Thymus (tissue), 11 donors: ENCODE measurements at regions not wholly inside any gene's neighbourhood (a gene's known extent, or its start where the extent isn't known, plus 50 kb on each side); places are given as distances from the start of the nearest gene placed in this dataset.
"Not testable (repeated sequence)": the region's sequence is repeated elsewhere in the genome, so short reads cannot be mapped to it uniquely, and the experiment has no call there.

Source experiments
- DNase-seq, 9 donors: peaks; one replicate each; pipeline ENCODE4 v3.0.0-alpha.2; 2013; ENCODE audit warnings: low spot score in 9 of 9, low read depth in 6 of 9, missing footprints in 1 of 9
- H3K27ac ChIP-seq, 2 donors: one replicate each; pipeline ENCODE4 v1.5.1; 2013; ENCODE audit warnings: control low read depth in 1 of 2, low read depth in 1 of 2, low read length in 1 of 2, mild to moderate bottlenecking in 1 of 2, moderate library complexity in 1 of 2
- H3K27me3 ChIP-seq, 2 donors: one replicate each; pipeline ENCODE4 v1.5.1; 2013; ENCODE audit warnings: low read length in 1 of 2; ENCODE audit not compliant: control insufficient read depth in 2 of 2, insufficient read depth in 1 of 2
- H3K36me3 ChIP-seq, 2 donors: one replicate each; pipeline ENCODE4 v1.5.1; 2013; ENCODE audit warnings: low read length in 1 of 2, mild to moderate bottlenecking in 1 of 2, moderate library complexity in 1 of 2; ENCODE audit not compliant: control insufficient read depth in 2 of 2, insufficient read depth in 2 of 2
- H3K4me1 ChIP-seq, 2 donors: one replicate each; pipeline ENCODE4 v1.5.1; 2013; ENCODE audit warnings: low read length in 2 of 2; ENCODE audit not compliant: control insufficient read depth in 2 of 2, insufficient read depth in 2 of 2
- H3K4me3 ChIP-seq, 2 donors: one replicate each; pipeline ENCODE4 v1.5.1; 2013; ENCODE audit warnings: low read length in 2 of 2, control low read depth in 1 of 2, mild to moderate bottlenecking in 1 of 2
- H3K9me3 ChIP-seq, 2 donors: one replicate each; pipeline ENCODE4 v1.5.1; 2013; ENCODE audit warnings: low read length in 1 of 2, mild to moderate bottlenecking in 1 of 2; ENCODE audit not compliant: control insufficient read depth in 2 of 2, insufficient read depth in 1 of 2
- WGBS: extraction: QIAGEN DNeasy Blood & Tissue Kit; methylation state at CpG from one replicate; pipeline ENCODE4 v1.1.7; 2013; 5-methylcytosine and 5-hydroxymethylcytosine counted together
- donor health status: healthy.

DNA sequence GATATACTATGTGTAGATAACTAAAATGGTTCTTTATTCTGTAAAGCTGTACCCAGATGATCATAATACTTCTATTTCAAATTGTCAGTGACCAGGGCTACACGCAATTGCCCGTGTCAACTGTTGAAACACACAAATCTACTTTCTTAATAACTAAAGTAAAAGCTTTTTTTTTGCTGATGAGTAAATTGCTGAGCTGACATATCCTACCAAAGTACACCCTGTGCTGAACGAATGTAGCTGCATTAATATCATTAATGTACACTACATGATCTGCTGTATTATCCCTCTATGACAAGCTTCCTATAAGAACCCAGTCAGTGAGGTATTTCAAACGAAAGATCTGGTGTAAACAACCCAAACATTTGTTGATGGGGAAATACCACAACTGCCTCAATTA lies 827.2 kb upstream of the ATXN8OS start:
- Histone ChIP-seq H3K9me3 (no peaks in the 10 kb centered on the region), H3K4me1 (no peaks in the 10 kb centered on the region), H3K27me3 (no peaks in the 10 kb centered on the region), H3K27ac (no peak overlapping the region), H3K4me3 (no peak overlapping the region), H3K36me3 (no peaks in the 10 kb centered on the region)
- 85% methylated on average over 4 of the region's 4 CpGs for WGBS
- no peak for DNase-seq

DNA sequence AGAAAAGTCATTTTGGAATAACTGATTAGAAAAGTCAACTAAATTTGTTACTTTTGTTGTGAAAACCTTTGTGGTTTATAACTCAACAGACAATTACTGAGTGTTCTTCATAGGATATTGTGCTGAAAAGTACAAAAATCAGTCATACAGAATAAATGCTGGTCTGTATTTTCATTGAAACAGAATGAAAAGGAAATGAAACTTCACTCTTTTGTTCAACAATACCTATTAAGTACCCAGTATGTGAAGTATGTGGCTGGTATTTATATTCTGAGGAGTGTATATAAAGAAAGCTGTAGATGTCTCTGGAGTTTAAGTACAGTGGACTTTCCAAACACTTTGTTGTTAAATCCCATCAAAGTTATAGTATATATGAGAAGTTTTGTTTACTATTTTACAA lies 828.4 kb upstream of the ATXN8OS start:
- Histone ChIP-seq H3K36me3 (no peaks in the 10 kb centered on the region), H3K27ac (no peak overlapping the region), H3K4me3 (no peak overlapping the region), H3K27me3 (no peaks in the 10 kb centered on the region), H3K9me3 (no peaks in the 10 kb centered on the region), H3K4me1 (no peaks in the 10 kb centered on the region)
- DNase-seq, result no peak

DNA sequence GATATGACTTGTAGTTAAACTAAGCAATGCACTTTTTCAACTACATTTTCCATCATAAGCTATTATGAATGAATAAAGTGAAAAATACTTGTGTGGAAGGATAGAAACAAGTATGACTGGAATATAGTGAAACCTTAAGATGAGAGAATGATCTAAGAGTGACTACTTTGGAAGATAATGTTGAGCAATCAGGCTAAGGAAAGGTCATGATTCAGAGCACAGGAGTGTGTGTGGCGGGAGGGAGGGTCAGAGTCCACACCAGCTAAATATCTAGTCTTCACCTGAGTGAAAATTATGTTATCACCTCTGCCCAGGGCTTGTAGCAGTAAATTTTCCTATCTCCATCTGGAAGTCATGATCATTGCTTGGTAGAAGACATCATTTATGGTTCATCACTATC lies 833.4 kb upstream of the ATXN8OS start:
- Histone ChIP-seq H3K27me3 (no peaks in the 10 kb centered on the region), H3K27ac (no peak overlapping the region), H3K4me1 (no peaks in the 10 kb centered on the region), H3K4me3 (no peak overlapping the region), H3K36me3 (no peaks in the 10 kb centered on the region), H3K9me3 (no peaks in the 10 kb centered on the region)
- 91% methylated on average over 1 of the region's 1 CpG for WGBS
- no peak for DNase-seq

DNA sequence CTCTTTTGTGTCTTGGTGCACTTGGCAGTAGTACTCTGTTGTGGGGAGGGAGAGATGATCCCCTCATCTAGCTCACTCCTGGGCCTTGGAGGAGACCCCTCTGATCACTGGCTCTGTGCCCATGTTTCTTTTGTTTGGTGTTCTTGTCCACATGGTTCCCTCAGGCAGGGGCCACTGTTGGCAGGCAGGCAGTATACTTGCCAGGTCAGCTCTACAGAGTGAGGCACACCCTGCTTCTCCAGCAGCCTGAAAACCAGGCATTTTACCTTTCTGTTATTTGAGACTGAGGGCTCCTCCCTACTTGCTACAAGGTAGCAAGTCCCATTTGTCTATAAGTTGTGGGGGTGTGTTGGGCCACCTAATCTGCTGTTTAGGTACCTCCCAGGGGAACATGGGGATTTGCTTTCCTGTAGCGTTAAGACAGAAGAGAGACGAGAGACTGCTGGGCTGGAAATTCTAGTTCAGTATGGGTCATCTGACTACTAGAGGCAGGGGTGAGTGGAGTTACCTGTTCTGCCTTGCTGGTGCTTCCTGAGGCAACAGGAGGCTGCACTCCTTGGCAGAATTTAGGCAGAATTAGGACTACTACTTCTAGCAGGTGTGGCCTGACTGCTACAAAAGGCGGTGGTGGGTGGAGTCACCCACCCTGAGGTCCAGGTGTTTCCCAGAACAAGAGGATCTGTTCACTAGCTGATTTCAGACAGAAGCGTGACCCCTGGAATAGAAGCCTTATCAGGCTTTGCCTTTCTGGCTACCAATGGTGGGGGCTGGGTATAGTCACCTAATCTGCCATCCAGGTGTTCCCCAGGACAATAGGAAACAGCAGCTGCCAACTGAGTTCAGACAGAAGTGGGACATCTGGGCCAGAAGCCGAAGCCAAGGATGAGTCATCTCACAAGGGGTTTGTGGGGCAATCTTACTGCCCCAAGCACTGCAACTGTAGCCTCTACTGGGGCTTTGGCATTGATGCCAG lies 843.0 kb upstream of the ATXN8OS start:
- H3K27ac ChIP-seq, result no peak overlapping the region
- no peaks in the 10 kb centered on the region for H3K9me3 ChIP-seq
- no peak overlapping the region for H3K4me3 ChIP-seq
- WGBS, result 91% methylated on average over 5 of the region's 5 CpGs
- no peaks in the 10 kb centered on the region for H3K36me3 ChIP-seq
- no peaks in the 10 kb centered on the region for H3K27me3 ChIP-seq
- DNase-seq, result no peak
- no peaks in the 10 kb centered on the region for H3K4me1 ChIP-seq

DNA sequence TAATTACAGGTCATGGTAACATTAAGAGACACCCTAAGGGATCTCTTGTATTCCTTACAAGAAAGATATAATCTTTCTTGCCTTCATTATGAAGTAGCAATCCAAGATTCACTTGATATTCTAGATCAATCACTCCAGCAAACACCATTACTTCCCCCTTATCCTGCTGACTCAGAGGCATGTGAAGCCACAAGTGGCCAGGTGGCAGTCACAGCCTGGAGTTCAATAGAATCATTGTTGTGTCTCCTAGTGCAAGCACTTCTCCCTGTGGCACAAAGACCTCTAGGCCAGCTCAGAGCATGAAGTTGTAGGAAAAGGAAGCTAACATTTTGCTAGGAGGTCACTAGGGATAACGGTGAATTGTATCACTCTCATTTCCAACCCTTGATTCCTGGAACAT lies 864.3 kb upstream of the ATXN8OS start:
- H3K9me3 ChIP-seq, result peaks cover 0 to 1% of the 10 kb centered on the region in 2 donors
- no peak for DNase-seq
- H3K4me3 ChIP-seq, result no peak overlapping the region
- H3K27me3 ChIP-seq, result no peaks in the 10 kb centered on the region
- no peaks in the 10 kb centered on the region for H3K36me3 ChIP-seq
- no peak overlapping the region for H3K27ac ChIP-seq
- no peaks in the 10 kb centered on the region for H3K4me1 ChIP-seq
- 95% methylated on average over 1 of the region's 1 CpG for WGBS

- no peaks in the 10 kb centered on the region for H3K4me1 ChIP-seq
- DNase-seq, result no peak
- no peak overlapping the region for H3K27ac ChIP-seq
- H3K4me3 ChIP-seq, result no peak overlapping the region
- peaks cover 0 to 6% of the 10 kb centered on the region in 2 donors for H3K9me3 ChIP-seq
- H3K36me3 ChIP-seq, result no peaks in the 10 kb centered on the region
- no peaks in the 10 kb centered on the region for H3K27me3 ChIP-seq
Measured at GRCh38 chr13:69234171-69234570, 873.5 kb upstream of the ATXN8OS start.

GRCh38 chr13:69226427-69226826 lies 881.2 kb upstream of the ATXN8OS start:
- DNase-seq, result no peak
- WGBS, result 97% methylated on average over 2 of the region's 2 CpGs
- H3K9me3 ChIP-seq, result no peaks in the 10 kb centered on the region
- H3K4me3 ChIP-seq, result no peak overlapping the region
- H3K27ac ChIP-seq, result no peak overlapping the region
- no peaks in the 10 kb centered on the region for H3K36me3 ChIP-seq
- H3K27me3 ChIP-seq, result no peaks in the 10 kb centered on the region
- H3K4me1 ChIP-seq, result no peaks in the 10 kb centered on the region

DNA sequence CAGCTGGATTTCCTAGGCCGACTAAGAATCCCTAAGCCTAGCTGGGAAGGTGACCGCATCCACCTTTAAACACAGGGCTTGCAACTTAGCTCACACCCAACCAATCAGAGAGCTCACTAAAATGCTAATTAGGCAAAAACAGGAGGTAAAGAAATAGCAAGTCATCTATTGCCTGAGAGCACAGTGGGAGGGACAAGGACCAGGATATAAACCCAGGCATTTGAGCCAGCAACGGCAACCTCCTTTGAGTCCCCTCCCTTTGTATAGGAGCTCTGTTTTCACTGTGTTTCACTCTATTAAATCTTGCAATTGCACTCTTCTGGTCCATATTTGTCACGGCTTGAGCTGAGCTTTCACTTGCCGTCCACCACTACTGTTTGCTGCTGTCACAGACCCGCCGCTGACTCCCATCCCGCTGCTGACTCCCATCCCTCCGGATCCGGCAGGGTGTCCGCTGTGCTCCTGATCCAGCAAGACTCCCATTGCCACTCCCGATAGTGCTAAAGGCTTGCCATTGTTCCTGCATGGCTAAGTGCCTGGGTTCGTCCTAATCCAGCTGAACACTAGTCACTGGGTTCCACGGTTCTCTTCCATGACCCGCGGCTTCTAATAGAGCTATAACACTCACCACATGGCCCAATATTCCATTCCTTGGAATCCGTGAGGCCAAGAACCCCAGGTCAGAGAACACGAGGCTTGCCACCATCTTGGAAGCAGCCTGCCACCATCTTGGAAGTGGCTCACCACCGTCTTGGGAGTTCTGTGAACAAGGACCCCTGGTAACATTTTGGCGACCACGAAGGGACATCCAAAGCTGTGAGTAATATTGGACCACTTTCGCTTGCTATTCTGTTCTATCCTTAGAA lies 885.8 kb upstream of the ATXN8OS start:
- WGBS, result 96% methylated on average over 22 of the region's 22 CpGs
- H3K27ac ChIP-seq, result not testable (repeated sequence)

DNA sequence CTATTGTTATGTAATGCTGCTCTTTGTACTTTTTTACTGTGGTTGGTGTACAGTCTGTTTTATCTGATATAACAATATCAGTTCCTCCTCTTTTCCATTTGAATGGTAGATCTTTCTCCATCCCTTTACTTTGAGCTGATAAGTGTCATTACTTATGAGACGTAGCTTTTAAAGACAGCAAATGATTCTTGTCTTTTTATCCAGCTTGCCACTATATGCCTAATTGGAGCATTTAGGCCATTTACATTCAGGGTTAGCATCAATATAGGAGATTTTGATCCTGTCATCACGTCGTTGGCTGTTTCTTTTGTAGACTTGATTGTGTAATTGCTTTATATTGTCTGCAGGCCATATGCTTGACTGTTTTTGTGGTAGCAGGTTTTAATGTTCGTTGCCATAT lies 894.2 kb upstream of the ATXN8OS start:
- no peak for DNase-seq
- Histone ChIP-seq H3K27me3 (no peaks in the 10 kb centered on the region), H3K9me3 (peaks cover 1 to 3% of the 10 kb centered on the region in 2 donors), H3K36me3 (no peaks in the 10 kb centered on the region), H3K4me1 (no peaks in the 10 kb centered on the region), H3K27ac (no peak overlapping the region), H3K4me3 (no peak overlapping the region)
- WGBS, result 48% methylated on average over 4 of the region's 4 CpGs

More for the DNA sequence above, 885.8 kb upstream of the ATXN8OS start:
- H3K9me3 ChIP-seq, DNase-seq, H3K4me1 ChIP-seq, H3K27me3 ChIP-seq, H3K36me3 ChIP-seq, H3K4me3 ChIP-seq: not testable (repeated sequence)
